ENCODE measurements at regions not wholly inside any gene's neighbourhood (a gene's known extent, or its start where the extent isn't known, plus 50 kb on each side); places are given as distances from the start of the nearest gene placed in this dataset.

GRCh38 chr2:65778137-65778536 is 345.7 kb upstream of the SPRED2 start:
- Histone ChIP-seq H3F3A (ENCODE audit: insufficient read depth, low read length) (no peaks in the 10 kb centered on the region), H4K20me1 (ENCODE audit: insufficient read depth, low read length) (no peaks in the 10 kb centered on the region), H3K36me3 (replicated peaks; ENCODE audit: insufficient read depth, low read length) (no peaks in the 10 kb centered on the region), H2AFZ (ENCODE audit: low read length) (no peak overlapping the region), H3K27ac (ENCODE audit: low read length) (no peak overlapping the region), H3K79me2 (ENCODE audit: low read length) (no peaks in the 10 kb centered on the region), H3K4me2 (ENCODE audit: low read depth, low read length) (no peak overlapping the region), H3K4me3 (ENCODE audit: low read length) (no peak overlapping the region), H3K4me1 (ENCODE audit: low read length) (no peaks in the 10 kb centered on the region), H3K27me3 (replicated peaks; ENCODE audit: insufficient read depth, low read length) (no peaks in the 10 kb centered on the region), H3K9ac (ENCODE audit: low read length) (no peak overlapping the region), H3K9me2 (replicated peaks; ENCODE audit: insufficient read depth, low read length) (no peaks in the 10 kb centered on the region), H3K9me3 (replicated peaks; ENCODE audit: insufficient read depth, low read length) (no peaks in the 10 kb centered on the region)
- TF ChIP-seq EZH2 (optimal IDR thresholded peaks at IDR 0.05; ENCODE audit: low read depth, low read length) (no peak), CTCF (IDR thresholded peaks at IDR 0.05; ENCODE audit: low read length) (no peak), EZH2phosphoT487 (IDR thresholded peaks at IDR 0.05; ENCODE audit: low read length) (no peak)
- no peak for DNase-seq

GRCh38 chr2:65775839-65776238 is 343.4 kb upstream of the SPRED2 start:
- Histone ChIP-seq H3K27ac (ENCODE audit: low read length) (no peak overlapping the region), H3K9me2 (replicated peaks; ENCODE audit: insufficient read depth, low read length) (no peaks in the 10 kb centered on the region), H3K4me2 (ENCODE audit: low read depth, low read length) (no peak overlapping the region), H3K79me2 (ENCODE audit: low read length) (no peaks in the 10 kb centered on the region), H4K20me1 (ENCODE audit: insufficient read depth, low read length) (no peaks in the 10 kb centered on the region), H3F3A (ENCODE audit: insufficient read depth, low read length) (no peaks in the 10 kb centered on the region), H3K9me3 (replicated peaks; ENCODE audit: insufficient read depth, low read length) (no peaks in the 10 kb centered on the region), H3K4me1 (ENCODE audit: low read length) (no peaks in the 10 kb centered on the region), H3K4me3 (ENCODE audit: low read length) (no peak overlapping the region), H3K9ac (ENCODE audit: low read length) (no peak overlapping the region), H3K36me3 (replicated peaks; ENCODE audit: insufficient read depth, low read length) (no peaks in the 10 kb centered on the region), H2AFZ (ENCODE audit: low read length) (no peak overlapping the region), H3K27me3 (replicated peaks; ENCODE audit: insufficient read depth, low read length) (no peaks in the 10 kb centered on the region)
- no peak for DNase-seq
- TF ChIP-seq EZH2 (optimal IDR thresholded peaks at IDR 0.05; ENCODE audit: low read depth, low read length) (no peak), EZH2phosphoT487 (IDR thresholded peaks at IDR 0.05; ENCODE audit: low read length) (no peak), CTCF (IDR thresholded peaks at IDR 0.05; ENCODE audit: low read length) (no peak)

GRCh38 chr2:65767946-65768345 is 335.5 kb upstream of the SPRED2 start:
- TF ChIP-seq EZH2phosphoT487 (IDR thresholded peaks at IDR 0.05; ENCODE audit: low read length) = no peak
- TF ChIP-seq CTCF (IDR thresholded peaks at IDR 0.05; ENCODE audit: low read length) = no peak
- TF ChIP-seq EZH2 (optimal IDR thresholded peaks at IDR 0.05; ENCODE audit: low read depth, low read length) = no peak
- no peak for DNase-seq
- no peak overlapping the region for H3K4me2 ChIP-seq (ENCODE audit: low read depth, low read length)

More at GRCh38 chr2:65767946-65768345, 335.5 kb upstream of the SPRED2 start:
- no peaks in the 10 kb centered on the region for H4K20me1 ChIP-seq (ENCODE audit: insufficient read depth, low read length)
- no peak overlapping the region for H2AFZ ChIP-seq (ENCODE audit: low read length)
- no peaks in the 10 kb centered on the region for H3K9me2 ChIP-seq (replicated peaks; ENCODE audit: insufficient read depth, low read length)
- no peaks in the 10 kb centered on the region for H3K4me1 ChIP-seq (ENCODE audit: low read length)
- no peaks in the 10 kb centered on the region for H3K27me3 ChIP-seq (replicated peaks; ENCODE audit: insufficient read depth, low read length)
- no peaks in the 10 kb centered on the region for H3F3A ChIP-seq (ENCODE audit: insufficient read depth, low read length)
- no peaks in the 10 kb centered on the region for H3K79me2 ChIP-seq (ENCODE audit: low read length)
- no peaks in the 10 kb centered on the region for H3K9me3 ChIP-seq (replicated peaks; ENCODE audit: insufficient read depth, low read length)
- no peak overlapping the region for H3K4me3 ChIP-seq (ENCODE audit: low read length)
- H3K27ac ChIP-seq (ENCODE audit: low read length) = no peak overlapping the region
- no peak overlapping the region for H3K9ac ChIP-seq (ENCODE audit: low read length)
- no peaks in the 10 kb centered on the region for H3K36me3 ChIP-seq (replicated peaks; ENCODE audit: insufficient read depth, low read length)
